D341Med (cell line): ENCODE measurements at regions not wholly inside any gene's neighbourhood (a gene's known extent, or its start where the extent isn't known, plus 50 kb on each side); places are given as distances from the start of the nearest gene placed in this dataset.

ENCODE experiments used
- DNase-seq: peaks from one replicate; pipeline ENCODE4 v3.0.0; 2012; ENCODE audit warnings: low spot score

DNA sequence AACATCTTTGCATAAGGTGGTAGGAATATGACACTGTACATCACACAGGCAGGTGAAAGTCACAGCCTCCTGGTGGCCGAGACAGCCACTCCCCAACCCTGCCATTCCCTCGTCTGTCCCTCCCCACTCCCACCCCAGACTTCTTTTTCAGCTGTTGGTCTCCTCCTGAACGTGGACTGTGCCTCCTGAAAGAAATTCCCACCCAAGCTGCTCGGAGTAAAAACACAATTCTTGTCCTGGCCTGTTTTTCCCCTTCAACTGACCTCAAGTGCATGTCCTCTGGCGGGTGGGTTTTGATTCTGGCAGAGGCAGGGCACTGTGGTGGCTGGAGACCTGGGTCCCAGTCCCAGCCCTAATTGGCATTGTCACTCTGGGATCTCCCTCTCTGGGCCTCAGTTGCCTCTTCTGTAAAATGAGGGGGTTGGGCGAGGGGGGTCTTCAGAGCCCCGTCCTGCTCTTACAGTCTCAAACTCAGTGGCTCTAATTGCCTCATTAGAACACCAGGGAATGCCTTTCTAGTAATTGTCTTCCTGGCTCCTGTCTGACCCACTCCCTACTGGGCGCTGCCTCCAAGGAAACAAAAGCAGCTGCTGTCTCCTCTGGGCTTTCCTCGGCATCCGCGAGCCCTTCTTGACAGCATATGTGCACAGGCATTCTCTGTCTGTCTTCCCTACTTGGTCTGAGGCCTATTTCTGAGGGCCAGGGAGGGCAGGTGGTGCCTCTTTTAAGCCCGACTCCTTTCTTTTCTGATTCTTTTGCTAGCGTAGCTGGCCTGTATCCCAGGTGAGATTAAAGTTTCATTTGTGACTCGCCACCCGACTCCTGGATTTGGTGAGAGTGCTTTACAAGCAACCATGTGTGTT, 186.6 kb upstream of the RMST start:
- no peak for DNase-seq

DNA sequence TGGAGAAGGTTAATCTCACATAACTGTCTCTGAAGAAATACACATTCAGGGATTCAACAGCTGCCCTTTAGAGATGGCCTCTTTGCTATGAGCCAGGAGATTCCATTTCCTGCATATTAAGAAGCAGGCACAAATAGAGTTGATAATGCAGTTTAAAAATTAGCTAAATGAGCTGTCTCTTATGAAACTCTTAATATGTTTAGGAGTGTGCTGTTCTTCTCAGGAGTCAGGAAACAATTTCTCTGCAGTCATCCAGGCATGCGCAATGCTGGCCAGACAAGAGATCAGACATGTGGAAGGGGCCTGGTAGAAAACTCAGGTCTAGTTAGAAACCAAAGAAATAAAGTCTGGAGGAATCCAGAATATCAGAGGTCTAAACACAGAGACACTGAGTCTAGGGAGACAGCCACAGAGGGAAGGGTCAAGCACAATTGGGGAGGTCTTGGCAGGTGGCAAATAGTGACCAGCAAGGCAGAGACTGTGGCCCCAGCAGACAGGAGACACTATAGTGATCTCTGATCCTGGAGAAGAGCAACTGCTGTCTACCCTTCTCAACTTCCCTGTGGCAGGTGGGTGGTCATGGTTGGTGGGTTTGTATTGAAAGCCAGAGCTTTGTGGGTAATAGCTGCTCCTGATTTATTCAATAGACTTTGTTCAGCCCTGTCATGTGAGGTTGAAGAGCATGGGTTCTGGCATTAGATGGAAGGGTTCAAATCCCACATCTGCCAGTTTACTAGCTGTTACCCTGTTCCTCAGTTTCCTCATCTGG, 185.8 kb upstream of the RMST start:
- DNase-seq = no peak

DNA sequence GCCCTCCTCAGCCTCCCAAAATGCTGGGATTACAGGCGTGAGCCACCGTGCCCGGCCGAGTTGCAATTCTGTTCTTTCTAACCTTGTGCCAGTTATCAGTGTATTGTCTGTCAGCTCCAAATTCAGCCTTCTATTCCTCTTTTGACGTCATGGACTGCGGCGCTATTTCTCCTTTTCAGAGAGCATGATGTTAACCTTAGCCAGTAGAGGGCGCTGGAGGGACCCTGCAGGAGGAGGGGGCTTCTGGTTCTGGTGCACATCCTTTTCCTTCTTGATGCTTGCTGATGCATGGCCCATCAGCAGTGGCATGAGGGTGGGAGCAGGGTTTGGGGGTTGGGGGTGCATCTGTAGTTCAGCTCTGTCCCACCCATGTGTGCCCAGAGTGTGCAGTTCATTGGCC, 179.3 kb upstream of the RMST start:
- DNase-seq = no peak

DNA sequence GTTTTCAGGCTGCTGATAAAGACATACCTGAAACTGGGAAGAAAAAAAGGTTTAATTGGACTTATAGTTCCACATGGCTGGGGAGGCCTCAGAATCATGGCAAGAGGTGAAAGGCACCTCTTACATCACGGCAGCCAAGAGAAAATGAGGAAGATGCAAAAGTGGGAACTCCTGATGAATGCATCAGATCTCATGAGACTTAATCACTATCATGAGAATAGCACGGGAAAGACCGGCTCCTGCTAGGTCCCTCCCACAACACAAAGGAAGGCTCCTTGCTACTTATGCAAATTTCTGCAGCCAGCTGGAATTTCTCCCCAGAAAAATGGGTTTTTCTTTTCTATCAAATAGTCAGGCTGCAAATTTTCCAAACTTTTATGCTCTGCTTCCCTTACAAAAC, 174.1 kb upstream of the RMST start:
- no peak for DNase-seq

DNA sequence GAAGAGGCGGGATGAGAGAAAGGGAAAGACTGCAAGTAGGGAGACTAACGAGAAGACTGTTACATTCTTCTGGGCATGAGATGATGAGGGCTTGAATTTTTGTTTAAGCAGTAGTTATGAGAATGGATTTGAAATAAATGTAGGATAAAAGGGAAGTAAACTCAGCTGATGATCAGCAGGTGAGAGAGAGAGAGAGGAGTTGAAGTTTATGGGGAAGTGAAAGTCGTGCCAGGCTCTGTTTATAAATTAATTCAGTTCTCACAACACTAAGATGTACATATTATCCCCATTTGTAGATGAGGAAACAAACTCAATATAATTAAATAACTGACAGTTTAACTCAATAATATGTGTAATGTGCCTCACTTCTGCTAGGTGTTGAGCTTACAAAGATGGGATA, 170.0 kb upstream of the RMST start:
- no peak for DNase-seq

DNA sequence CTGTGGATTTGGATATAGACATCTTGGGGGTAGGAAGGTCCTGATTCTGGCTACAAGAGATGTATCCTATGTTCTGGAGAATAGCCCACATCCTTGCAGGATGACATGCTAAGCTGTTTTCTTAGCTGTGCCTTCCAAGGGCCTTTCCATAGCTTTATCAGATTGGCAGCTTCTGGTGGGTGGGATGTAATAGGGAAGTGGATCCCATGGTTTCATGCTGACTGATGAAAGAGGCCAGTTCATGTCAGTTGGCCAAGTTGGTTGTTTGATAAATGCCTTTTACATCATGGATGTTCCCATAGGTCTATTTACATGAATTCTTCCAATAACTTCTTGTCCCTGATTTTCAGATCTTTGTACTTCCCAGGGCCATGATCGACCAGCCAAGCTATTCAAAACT, 169.1 kb upstream of the RMST start:
- no peak for DNase-seq

DNA sequence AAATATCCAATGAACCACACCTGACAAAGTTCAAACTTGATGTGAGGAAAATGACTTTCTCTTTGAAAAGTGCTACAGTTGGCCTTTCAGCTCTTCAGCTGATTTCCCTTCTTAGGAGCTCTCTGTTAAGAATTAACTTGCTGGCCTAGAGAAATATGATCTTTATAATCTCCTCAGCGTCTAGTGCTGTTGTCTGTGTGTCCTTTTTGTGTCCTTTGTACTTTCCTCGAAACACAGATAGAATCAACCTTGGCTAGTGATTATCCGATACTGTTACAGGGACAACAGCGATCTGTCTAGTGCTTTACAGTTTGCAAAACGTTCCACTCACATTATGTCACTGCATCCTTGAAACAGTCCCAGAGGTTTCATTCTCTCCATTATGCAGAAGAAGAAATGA, 162.8 kb upstream of the RMST start:
- no peak for DNase-seq

DNA sequence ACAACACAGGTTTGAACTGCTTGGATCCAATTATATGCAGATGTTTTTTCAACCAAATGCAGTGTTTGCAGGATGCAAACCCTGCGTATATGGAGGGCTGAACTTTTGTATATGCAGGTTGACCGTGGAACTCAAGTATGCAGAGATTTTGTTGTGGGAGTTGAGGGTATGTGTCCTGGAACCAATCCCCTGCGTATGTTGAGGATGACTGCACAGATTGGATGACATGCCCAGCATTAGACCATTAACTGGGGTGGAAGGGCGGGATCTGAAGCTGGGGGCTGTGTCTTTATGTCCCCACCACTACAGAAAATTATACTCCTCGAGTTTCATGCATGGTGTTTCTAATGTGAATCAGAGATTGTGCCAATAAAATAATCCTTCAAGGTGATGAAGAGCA, 162.2 kb upstream of the RMST start:
- no peak for DNase-seq

DNA sequence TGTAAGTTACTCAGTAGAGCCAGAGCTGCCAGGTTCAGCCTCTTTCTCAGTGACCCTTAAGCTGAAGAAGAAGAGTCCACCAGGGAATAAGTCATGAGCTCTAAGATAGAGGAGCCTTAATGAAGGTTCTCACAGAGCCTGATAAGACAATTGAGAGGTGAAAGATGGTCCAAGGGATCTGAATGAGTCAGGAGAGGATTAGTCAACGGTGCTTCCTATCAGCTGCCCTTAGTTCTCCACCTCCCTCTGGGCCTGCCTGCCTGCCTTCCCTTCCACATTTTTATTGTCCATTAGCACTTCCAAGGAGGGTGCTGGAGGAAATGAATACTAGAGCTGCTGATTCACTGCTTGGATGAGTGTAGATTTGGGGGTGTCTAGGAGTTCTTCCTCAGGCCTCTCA, 161.7 kb upstream of the RMST start:
- DNase-seq = no peak

DNA sequence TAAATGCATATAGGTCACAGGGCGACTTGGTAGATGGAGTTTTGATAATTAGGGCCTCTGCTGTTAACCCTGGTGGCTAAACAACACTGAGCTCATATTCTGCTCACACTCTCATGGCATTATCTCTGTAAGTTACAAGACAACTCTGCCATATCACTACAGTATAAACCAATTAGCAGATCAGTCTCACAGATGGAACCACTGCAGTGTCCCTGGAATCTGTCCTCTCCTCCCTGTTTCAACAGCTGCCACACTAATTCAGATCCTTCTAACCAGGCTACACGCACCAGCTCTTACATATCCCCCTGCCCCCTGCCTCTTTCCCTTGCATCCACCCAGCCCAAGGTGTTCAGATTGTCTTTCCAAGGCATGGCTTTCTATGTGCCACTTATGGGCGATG, 161.0 kb upstream of the RMST start:
- no peak for DNase-seq

DNA sequence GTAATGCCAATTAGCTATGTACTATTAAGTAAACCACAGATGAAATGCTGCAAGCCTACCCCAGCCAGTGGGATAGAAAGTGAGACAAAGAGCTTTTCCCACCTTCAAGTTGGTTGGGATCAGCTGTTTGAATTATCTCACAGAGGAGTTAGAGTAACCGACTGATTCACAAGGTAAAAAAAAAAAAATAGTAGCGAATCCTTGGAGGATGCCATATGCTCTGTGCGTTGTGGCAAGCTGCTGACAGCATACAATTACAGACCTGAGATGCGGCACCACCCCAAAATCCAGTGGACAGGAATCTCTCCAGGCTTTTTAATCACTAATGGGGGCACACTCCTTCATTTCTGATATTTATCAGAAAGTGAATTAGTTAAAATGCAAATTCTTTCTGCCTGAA, 157.0 kb upstream of the RMST start:
- no peak for DNase-seq

DNA sequence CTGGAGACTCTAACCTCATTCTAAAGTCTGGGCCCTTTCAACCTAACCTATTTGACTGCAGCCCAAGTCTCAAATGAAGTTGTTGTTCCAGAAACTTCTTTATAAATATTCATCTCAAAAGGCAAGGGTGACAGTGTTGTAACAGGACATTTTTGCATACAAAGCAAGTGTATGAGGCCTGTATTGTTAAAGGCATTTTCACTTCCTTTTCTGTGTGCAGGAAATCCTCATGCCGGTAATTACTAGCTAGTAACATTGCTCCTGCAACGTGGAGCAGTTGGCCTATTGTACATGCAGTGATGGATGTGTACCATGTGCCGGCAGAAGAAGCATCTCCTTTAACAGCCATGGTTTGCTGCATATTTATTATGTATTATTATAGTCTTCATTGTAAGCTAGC, 156.5 kb upstream of the RMST start:
- no peak for DNase-seq

DNA sequence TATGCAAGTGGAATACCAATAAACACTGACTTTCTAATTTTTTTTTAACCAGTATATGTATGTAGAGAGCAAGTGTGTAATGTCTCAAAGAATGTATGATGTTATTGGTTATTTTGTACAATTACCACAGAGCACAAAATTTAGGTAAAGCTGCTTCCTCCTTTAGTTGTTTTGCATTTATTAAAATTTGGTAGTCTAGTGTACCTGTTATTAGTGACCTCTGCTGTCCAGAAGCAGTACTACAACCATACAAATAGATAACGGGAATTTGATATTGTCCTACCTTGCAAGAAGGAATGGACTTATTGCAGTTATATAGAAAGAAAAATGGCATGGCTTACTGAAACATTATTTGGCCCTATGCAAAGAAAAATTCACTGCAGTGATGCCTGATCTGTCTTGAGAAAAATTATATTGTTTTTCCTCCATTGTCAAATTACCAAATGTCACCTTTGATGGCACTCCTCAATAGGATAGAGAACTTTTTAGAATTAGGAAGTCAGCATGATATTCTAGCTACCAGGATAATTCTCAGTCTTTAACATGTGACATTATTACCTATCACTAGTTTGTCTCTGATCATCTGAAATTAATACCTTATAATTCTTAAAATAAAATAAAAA, 153.9 kb upstream of the RMST start:
- no peak for DNase-seq

DNA sequence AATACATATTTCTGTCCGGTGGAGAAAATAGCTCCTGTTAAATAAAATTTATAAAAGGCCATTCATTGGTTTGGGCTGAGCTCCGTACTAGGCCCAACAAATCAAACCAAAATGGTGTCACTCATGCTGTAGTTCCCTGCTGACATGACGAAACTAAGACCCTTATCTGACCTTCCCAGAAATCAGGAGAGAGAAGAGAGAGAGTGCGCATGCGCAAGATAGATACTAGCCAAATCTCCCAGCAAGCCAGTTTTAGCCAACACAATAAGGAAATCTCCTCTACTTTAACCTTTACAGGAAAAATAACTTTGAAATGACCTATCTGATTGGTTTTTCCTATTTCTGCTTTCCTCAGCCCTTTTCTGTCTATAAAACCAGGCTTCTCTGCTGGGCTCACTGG, 152.7 kb upstream of the RMST start:
- no peak for DNase-seq

DNA sequence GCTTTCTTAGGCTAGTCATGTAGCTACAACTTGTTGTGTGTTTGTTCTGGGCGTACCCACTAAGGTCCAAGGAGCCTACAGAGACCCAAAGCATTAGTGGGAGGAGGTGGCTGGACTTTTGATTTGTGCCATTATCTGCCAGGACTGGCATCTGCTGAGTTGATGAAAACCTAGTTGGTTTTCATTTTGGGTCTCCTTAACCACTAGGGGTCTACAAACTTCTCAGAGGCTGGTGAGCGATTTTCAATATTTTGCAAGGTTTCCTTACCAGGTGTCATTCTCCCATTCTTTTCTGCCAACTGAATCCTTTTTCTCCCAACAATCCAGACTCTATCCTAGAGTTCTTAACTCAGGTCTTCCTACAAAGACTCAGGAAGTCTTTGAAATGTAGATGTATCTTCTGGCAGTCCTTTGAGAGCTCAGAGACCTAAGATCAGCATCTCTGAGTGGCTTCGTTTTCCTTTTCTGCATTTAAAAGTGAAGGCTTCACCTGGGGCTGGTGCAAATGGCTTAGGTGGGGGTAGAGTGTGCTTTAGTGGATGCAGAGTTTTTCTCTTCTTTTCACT, 150.0 kb upstream of the RMST start:
- no peak for DNase-seq

DNA sequence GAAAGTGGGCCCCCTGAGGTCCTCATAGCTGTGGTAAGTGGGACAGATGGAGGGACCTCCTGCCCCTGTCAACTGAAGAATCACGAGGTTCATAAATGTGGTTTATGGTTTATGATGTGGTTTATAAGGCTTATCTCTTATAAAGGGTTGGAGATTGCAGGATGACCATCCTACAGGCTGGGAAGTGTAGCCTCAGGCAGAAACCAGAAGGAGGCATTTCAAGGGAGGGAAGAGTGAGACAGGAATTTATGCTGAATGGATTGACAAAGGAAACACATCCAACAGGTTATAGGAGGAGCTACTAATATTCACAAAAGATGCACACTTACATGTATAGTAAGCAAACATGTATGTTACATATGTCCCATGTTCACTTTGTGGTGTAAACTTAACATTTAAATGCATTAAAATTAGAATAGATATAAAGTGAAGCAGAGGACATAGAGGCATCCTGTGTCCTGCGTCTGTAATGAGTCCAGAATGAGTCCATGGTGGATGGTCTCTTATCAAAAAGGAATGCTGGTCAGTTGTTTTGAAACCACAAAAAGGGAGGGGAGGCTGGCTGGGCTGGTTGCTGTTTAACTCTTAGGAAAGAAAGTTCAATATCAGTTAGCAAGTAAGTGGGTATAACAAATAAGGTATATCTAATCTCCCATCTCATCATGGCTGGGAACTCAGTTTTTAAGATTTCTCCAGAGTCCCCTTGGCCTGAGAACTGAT, 149.0 kb upstream of the RMST start:
- no peak for DNase-seq

DNA sequence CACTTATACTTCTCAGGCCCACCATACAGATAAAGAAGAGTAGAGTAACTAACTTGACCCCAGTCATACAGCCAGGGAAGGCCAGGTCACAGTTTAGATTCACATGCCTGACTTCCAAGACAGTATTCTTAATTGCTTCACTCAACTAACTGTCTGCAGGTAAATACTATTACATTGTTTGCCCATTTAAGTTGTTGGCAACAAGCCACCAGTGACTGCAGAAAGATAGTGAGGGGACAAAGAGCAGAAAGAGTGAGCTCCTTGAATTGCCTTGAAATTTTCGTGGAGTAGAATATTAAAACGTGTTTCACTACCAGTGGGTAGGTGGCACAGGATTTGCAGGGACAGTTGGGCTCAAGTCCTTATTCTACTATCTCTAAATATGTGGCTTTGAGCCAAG, 146.3 kb upstream of the RMST start:
- DNase-seq = no peak

DNA sequence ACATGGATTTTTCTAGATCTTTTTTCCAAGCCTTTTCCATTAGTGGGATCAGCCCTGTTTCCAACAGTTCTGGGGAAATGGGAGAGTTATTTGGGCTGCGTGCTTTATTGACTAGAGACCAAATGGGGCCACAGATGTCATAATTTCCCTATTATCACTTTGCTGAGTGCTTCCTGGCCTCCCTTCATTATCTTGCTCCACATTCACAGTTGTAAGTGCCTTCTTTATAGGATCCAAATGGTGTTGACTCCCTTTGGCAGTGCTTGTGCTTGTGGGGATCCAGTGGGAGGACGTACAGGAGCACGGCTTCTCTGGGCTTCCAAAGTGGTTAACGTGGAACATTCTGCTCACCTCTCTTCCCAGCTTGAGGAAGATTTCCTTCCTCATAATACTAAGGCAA, 141.0 kb upstream of the RMST start:
- DNase-seq = no peak

DNA sequence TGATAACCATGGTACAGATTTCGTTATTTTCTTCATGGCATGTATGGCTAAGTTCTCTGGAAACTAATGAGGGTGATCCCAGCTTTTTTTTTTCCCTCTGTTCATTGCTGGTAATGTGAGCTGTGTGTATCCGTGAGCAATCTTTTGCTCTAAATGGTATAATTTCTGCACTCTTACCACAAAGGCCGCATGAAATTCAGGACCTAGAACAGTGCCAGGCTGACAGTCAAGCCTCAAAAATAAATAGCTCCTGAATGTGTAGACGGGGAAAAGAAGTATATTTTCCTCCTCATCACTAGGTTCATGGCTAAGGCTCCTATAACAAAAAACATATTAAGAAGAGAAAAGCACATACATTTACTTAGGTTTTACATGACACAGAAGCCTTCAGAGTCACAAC, 140.2 kb upstream of the RMST start:
- DNase-seq = no peak

DNA sequence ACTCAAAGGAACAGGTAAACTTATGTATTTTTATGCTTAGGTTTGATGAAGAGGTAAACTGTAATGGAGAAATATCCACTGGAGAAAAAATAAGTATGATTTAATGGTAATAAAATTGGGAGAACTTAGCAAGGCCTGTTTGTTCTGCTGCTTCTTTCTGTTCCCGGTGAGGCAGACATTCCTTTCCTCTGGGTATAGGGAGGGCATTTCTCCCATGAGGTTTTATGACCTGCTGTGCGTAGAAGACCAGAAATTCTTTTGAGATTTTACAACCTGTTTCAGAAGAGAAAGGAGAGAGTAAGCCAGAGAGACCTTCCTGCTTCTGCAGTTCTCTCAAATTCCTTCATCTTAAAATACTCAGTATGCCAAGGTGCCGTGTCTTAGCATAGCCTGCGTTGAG, 139.4 kb upstream of the RMST start:
- DNase-seq = no peak

DNA sequence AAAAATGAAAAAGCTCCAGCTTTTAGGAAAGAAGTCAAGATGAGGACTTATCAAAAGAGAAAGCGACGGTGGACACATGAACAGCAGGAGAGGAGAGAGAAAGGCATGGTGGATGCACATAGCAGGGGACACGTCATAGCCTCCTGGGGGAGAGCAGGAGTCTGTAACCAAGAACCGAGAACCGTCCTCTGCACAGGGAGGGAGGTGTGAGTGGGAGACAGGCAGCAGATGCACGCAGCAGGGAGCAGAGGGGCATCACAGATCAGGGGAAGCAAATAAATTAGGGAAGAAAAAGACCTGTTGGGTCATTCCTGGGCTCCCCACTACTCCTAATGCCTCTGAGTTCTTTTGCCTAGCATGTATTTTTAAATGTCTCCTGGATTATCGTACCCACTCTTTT, 138.1 kb upstream of the RMST start:
- DNase-seq = no peak

DNA sequence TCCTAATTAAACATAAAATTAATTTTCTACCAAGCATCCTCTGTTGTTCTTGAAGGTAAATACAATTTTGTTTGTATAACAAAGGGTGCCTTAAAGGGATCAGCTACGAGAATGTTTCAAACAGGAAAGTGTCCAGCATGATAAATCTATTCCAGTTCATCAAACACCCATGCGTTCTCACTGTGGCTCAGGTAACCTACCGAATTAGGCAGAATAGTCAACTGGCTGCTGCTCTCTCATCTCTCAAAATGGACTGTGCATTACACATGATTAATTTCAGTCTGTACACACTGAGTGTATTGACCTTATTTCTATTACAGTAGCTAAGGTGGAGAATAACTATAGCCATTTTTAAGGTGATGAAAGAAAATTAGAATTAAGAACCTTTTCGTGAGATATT, 127.5 kb upstream of the RMST start:
- DNase-seq = no peak
